ENCODE measurements at regions not wholly inside any gene's neighbourhood (a gene's known extent, or its start where the extent isn't known, plus 50 kb on each side); places are given as distances from the start of the nearest gene placed in this dataset.
"Not testable (repeated sequence)": the region's sequence is repeated elsewhere in the genome, so short reads cannot be mapped to it uniquely, and the experiment has no call there.

GRCh38 chr4:131883181-131883580 is 1265.9 kb upstream of the PCDH10 start:
- H3K9me3 ChIP-seq (replicated peaks); H3K27ac ChIP-seq (replicated peaks); H3K27me3 ChIP-seq (ENCODE audit: low read depth); intact Hi-C loops (cut with micrococcal nuclease); H3K36me3 ChIP-seq; H3K4me1 ChIP-seq; DNase-seq; H3K4me3 ChIP-seq: not testable (repeated sequence)

GRCh38 chr4:131925662-131926061 is 1223.4 kb upstream of the PCDH10 start:
- H3K27ac ChIP-seq (replicated peaks); intact Hi-C loops (cut with micrococcal nuclease); H3K36me3 ChIP-seq; H3K4me1 ChIP-seq; DNase-seq; H3K9me3 ChIP-seq (replicated peaks); H3K4me3 ChIP-seq; H3K27me3 ChIP-seq (ENCODE audit: low read depth): not testable (repeated sequence)

DNA sequence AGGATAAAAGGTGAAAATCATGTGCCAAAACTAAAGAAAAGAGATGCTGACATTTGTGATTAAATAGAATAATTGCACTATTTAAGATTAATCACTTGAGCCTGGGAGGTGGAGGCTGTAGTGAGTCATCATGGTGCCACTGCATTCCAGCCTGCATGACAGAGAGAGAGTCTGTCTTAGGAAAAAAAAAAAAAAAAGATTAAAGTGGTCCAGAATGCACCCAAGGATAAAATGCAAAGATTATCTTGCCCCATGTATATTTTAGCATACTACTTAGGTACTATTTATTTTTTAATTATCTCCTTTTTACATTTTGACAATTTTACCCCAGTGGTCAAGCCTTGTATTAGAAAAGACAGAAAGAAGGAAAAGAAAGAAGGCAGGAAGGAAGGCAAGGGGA is 1181.4 kb upstream of the PCDH10 start:
- H3K27ac ChIP-seq (replicated peaks); H3K9me3 ChIP-seq (replicated peaks); H3K36me3 ChIP-seq; H3K27me3 ChIP-seq (ENCODE audit: low read depth); H3K4me3 ChIP-seq; intact Hi-C loops (cut with micrococcal nuclease); H3K4me1 ChIP-seq; DNase-seq: not testable (repeated sequence)

GRCh38 chr4:131974730-131975129 is 1174.4 kb upstream of the PCDH10 start:
- intact Hi-C loops (cut with micrococcal nuclease) = no loop called here
- Histone ChIP-seq H3K27ac (replicated peaks) (no peak overlapping the region), H3K4me3 (peak overlapping the region; percentile 57), H3K27me3 (ENCODE audit: low read depth) (no peaks in the 10 kb centered on the region), H3K4me1 (no peaks in the 10 kb centered on the region), H3K9me3 (replicated peaks) (peaks cover 26% of the 10 kb centered on the region), H3K36me3 (no peaks in the 10 kb centered on the region)
- no peak for TF ChIP-seq CTCF (IDR thresholded peaks at IDR 0.05; ENCODE audit: borderline replicate concordance)
- DNase-seq = no peak

- not testable (repeated sequence) for DNase-seq
Measured at GRCh38 chr4:131975276-131976132, 1173.6 kb upstream of the PCDH10 start.

DNA sequence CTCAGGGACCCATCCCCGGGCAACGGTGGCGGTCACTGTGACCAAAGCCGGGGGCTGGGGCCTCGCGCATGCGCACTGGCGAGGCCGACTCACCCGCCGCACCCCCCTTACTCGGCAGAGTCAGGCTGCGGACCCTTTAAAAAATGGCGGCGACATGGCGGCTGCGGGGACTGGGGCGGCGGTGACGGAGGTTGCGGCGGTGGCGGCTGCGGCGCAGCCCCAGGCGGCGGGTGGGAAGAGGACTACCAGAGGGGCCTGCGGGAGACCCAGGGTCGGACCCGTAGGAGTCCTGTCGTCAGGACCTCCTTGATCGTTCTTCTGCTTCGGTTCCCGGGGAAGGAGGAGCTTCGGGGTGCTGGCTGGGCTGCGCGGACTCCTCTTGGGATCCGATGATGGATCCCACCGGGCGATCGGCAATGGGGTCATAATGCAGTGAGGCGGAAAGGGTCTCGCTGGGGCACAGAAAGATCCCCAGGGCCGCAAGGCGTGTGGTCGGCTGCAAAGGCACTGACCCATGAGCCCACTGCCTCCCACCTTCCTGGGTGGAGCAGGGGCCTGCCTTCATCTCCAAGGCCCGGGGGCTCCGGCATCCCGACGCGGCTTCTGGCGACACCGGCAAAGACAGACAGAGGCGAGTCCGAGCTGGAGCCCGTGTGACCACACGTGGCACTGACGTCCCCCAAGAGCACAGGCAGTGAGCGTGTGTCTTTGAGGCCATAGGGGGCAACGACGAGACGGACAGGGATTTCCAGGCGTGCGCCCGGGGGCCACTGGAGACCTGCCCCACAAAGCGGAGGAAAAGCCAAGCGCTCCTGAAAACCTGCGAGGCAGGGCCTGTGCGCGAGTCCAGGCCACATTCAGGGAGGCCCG is 1172.7 kb upstream of the PCDH10 start:
- H3K27me3 ChIP-seq (ENCODE audit: low read depth); H3K27ac ChIP-seq (replicated peaks); H3K4me1 ChIP-seq; intact Hi-C loops (cut with micrococcal nuclease); DNase-seq; H3K36me3 ChIP-seq: not testable (repeated sequence)
- H3K4me3 ChIP-seq = peak overlapping the region; percentile 57
- peaks cover 41% of the 10 kb centered on the region for H3K9me3 ChIP-seq (replicated peaks)

More at GRCh38 chr4:131975276-131976132, 1173.6 kb upstream of the PCDH10 start:
- H3K27me3 ChIP-seq (ENCODE audit: low read depth); H3K36me3 ChIP-seq; intact Hi-C loops (cut with micrococcal nuclease); H3K4me1 ChIP-seq; H3K27ac ChIP-seq (replicated peaks): not testable (repeated sequence)
- H3K4me3 ChIP-seq = peak overlapping the region; percentile 57
- peaks cover 34% of the 10 kb centered on the region for H3K9me3 ChIP-seq (replicated peaks)

DNA sequence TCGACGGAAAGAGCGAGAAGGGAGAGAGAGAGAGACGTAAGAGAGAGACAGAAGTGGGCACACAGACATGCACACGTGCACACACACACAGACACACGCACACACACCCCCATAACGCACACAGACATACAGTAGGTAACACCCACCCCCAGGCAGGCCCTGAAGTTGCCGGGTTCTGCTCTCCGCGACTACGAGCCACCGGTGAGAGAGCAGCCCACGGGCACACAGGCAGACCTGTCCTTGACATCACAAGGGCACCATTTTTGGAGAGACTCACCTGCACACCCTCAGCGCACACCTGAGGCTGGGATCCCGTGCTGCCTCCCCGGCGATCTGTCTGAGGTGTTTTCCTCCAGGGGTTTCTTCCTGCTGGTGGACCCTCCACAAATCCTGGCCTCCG is 1171.0 kb upstream of the PCDH10 start:
- Histone ChIP-seq H3K4me3 (no peak overlapping the region), H3K36me3 (no peaks in the 10 kb centered on the region), H3K9me3 (replicated peaks) (peaks cover 50% of the 10 kb centered on the region), H3K27ac (replicated peaks) (no peak overlapping the region), H3K4me1 (no peaks in the 10 kb centered on the region), H3K27me3 (ENCODE audit: low read depth) (no peaks in the 10 kb centered on the region)
- intact Hi-C loops (cut with micrococcal nuclease) = no loop called here
- no peak for TF ChIP-seq CTCF (IDR thresholded peaks at IDR 0.05; ENCODE audit: borderline replicate concordance)
- no peak for DNase-seq

GRCh38 chr4:131989576-131989975 is 1159.5 kb upstream of the PCDH10 start:
- H3K27me3 ChIP-seq (ENCODE audit: low read depth) = no peaks in the 10 kb centered on the region
- no peak for TF ChIP-seq CTCF (IDR thresholded peaks at IDR 0.05; ENCODE audit: borderline replicate concordance)
- H3K4me1 ChIP-seq = no peaks in the 10 kb centered on the region
- no peaks in the 10 kb centered on the region for H3K36me3 ChIP-seq
- no peak overlapping the region for H3K4me3 ChIP-seq
- H3K9me3 ChIP-seq (replicated peaks) = peaks cover 6% of the 10 kb centered on the region
- no peak overlapping the region for H3K27ac ChIP-seq (replicated peaks)
- DNase-seq = no peak
- intact Hi-C loops (cut with micrococcal nuclease) = no loop called here

All from left ventricle myocardium inferior (tissue), 1 donor.